Endodermal cell (in vitro differentiated cells): ENCODE measurements at regions not wholly inside any gene's neighbourhood (a gene's known extent, or its start where the extent isn't known, plus 50 kb on each side); places are given as distances from the start of the nearest gene placed in this dataset.

Experiments
- DNase-seq: peaks from one replicate; pipeline ENCODE4 v3.0.0-alpha.2; 2017
- H3K27ac ChIP-seq: 2 replicates; pipeline ENCODE4 v1.5.1; 2013; ENCODE audit warnings: mild to moderate bottlenecking, low read depth, low read length, moderate library complexity
- H3K27me3 ChIP-seq: 2 replicates; pipeline ENCODE4 v1.6.1; 2013; ENCODE audit warnings: mild to moderate bottlenecking, low read length, moderate library complexity; ENCODE audit not compliant: insufficient read depth, control insufficient read depth, poor library complexity, severe bottlenecking
- H3K36me3 ChIP-seq: 2 replicates; pipeline ENCODE4 v1.7.0; 2013; ENCODE audit warnings: mild to moderate bottlenecking, low read length, moderate library complexity; ENCODE audit not compliant: control insufficient read depth, insufficient read depth
- H3K4me1 ChIP-seq: one replicate; pipeline ENCODE4 v1.7.0; 2013; ENCODE audit warnings: low read length; ENCODE audit not compliant: control insufficient read depth, insufficient read depth
- H3K4me3 ChIP-seq: 2 replicates; pipeline ENCODE4 v1.5.1; 2013; ENCODE audit warnings: mild to moderate bottlenecking, low read length, moderate library complexity
- H3K9ac ChIP-seq: 2 replicates; pipeline ENCODE4 v1.6.1; 2013; ENCODE audit warnings: mild to moderate bottlenecking, low read length, moderate library complexity; ENCODE audit not compliant: poor library complexity, severe bottlenecking; ENCODE audit errors: extremely low read depth
- H3K9me3 ChIP-seq: 2 replicates; pipeline ENCODE4 v1.6.1; 2013; ENCODE audit warnings: mild to moderate bottlenecking, low read length, moderate library complexity; ENCODE audit not compliant: control insufficient read depth
- H3K27ac Mint-ChIP-seq: 2 replicates; pipeline ENCODE4 v1.8.0; 2020; ENCODE audit warnings: mixed read lengths
- H3K27me3 Mint-ChIP-seq: 2 replicates; pipeline ENCODE4 v1.8.0; 2021; ENCODE audit warnings: mild to moderate bottlenecking, mixed read lengths; ENCODE audit not compliant: insufficient read depth
- H3K36me3 Mint-ChIP-seq: 2 replicates; pipeline ENCODE4 v1.8.0; 2020; ENCODE audit warnings: low read depth, mixed read lengths
- H3K4me1 Mint-ChIP-seq: 2 replicates; pipeline ENCODE4 v1.8.0; 2020; ENCODE audit warnings: mixed read lengths
- H3K4me3 Mint-ChIP-seq: 2 replicates; pipeline ENCODE4 v1.8.0; 2020; ENCODE audit warnings: mild to moderate bottlenecking, moderate library complexity, mixed read lengths
- H3K9me3 Mint-ChIP-seq: 2 replicates; pipeline ENCODE4 v1.8.0; 2020; ENCODE audit warnings: mild to moderate bottlenecking, mixed read lengths
- CTCF ChIP-seq: fragments of 200-600 bp; sonication (generic); conservative IDR thresholded peaks from 2 replicates; pipeline ENCODE4 v1.5.0; 2021; ENCODE audit warnings: antibody characterized with exemption, mild to moderate bottlenecking
- WGBS, 2 experiments: methylation state at CpG; one replicate each; pipeline versions ENCODE4 v1.1.5 to v1.1.7; 2013; ENCODE audit warnings: missing lambda C conversion rate in 2 of 2, mixed read lengths in 1 of 2; ENCODE audit not compliant: insufficient coverage in 1 of 2, insufficient read length in 1 of 2; 5-methylcytosine and 5-hydroxymethylcytosine counted together

GRCh38 chr9:126144603-126145456, 181.8 kb upstream of the MVB12B start:
- WGBS, 2 experiments, result 87 to 91% methylated on average over 6 to 11 of the region's 11 CpGs
- no peak for TF ChIP-seq CTCF
- Mint-ChIP-seq H3K4me1 (peaks cover 10% of the 10 kb centered on the region), H3K9me3 (peaks cover 9% of the 10 kb centered on the region), H3K27ac (no peak overlapping the region), H3K27me3 (peaks cover 39% of the 10 kb centered on the region), H3K4me3 (no peak overlapping the region), H3K36me3 (no peaks in the 10 kb centered on the region)
- Histone ChIP-seq H3K27me3 (no peaks in the 10 kb centered on the region), H3K27ac (no peak overlapping the region), H3K9ac (no peak overlapping the region), H3K9me3 (peaks cover 16% of the 10 kb centered on the region), H3K36me3 (no peaks in the 10 kb centered on the region), H3K4me3 (no peak overlapping the region), H3K4me1 (no peaks in the 10 kb centered on the region)
- no peak for DNase-seq

- no peak for TF ChIP-seq CTCF
- Histone ChIP-seq H3K4me1 (no peaks in the 10 kb centered on the region), H3K36me3 (no peaks in the 10 kb centered on the region), H3K9me3 (peaks cover 11% of the 10 kb centered on the region), H3K4me3 (no peak overlapping the region), H3K27ac (no peak overlapping the region), H3K27me3 (no peaks in the 10 kb centered on the region), H3K9ac (no peak overlapping the region)
- Mint-ChIP-seq H3K27me3 (peaks cover 39% of the 10 kb centered on the region), H3K4me3 (peak overlapping the region; percentile 5), H3K4me1 (peaks cover 14% of the 10 kb centered on the region), H3K27ac (peak overlapping the region; percentile 19), H3K36me3 (no peaks in the 10 kb centered on the region), H3K9me3 (peaks cover 9% of the 10 kb centered on the region)
- 89 to 100% methylated on average over 1 to 4 of the region's 4 CpGs for WGBS, 2 experiments
- no peak for DNase-seq
These were observed 180.8 kb upstream of the MVB12B start for GRCh38 chr9:126145887-126146253.

- Histone ChIP-seq H3K36me3 (no peaks in the 10 kb centered on the region), H3K4me1 (no peaks in the 10 kb centered on the region), H3K27ac (no peak overlapping the region), H3K9me3 (peaks cover 6% of the 10 kb centered on the region), H3K9ac (no peak overlapping the region), H3K4me3 (no peak overlapping the region), H3K27me3 (no peaks in the 10 kb centered on the region)
- TF ChIP-seq CTCF, result peak; percentile 87
- Mint-ChIP-seq H3K27ac (peak overlapping the region; percentile 22), H3K36me3 (no peaks in the 10 kb centered on the region), H3K27me3 (peaks cover 39% of the 10 kb centered on the region), H3K4me3 (peak overlapping the region; percentile 5), H3K4me1 (peaks cover 14% of the 10 kb centered on the region), H3K9me3 (peaks cover 9% of the 10 kb centered on the region)
- peak; percentile 92 for DNase-seq
- 29% methylated on average over 17 to 19 of the region's 19 CpGs for WGBS, 2 experiments
These were observed 180.1 kb upstream of the MVB12B start for GRCh38 chr9:126146254-126147145.
